ENCODE measurements at regions not wholly inside any gene's neighbourhood (a gene's known extent, or its start where the extent isn't known, plus 50 kb on each side); places are given as distances from the start of the nearest gene placed in this dataset.

- no peak overlapping the region for H3K9ac ChIP-seq (ENCODE audit: insufficient read depth, low read length)
- no peaks in the 10 kb centered on the region for H3K79me2 ChIP-seq (ENCODE audit: control insufficient read depth, insufficient read depth, low read length)
- H3K27me3 ChIP-seq (ENCODE audit: control insufficient read depth, insufficient read depth, low read length), result no peaks in the 10 kb centered on the region
- no peak overlapping the region for H3K27ac ChIP-seq (ENCODE audit: insufficient read depth, low read length)
- no peak overlapping the region for H3K4me3 ChIP-seq (replicated peaks in 1 of 4; ENCODE audit: control extremely low read depth in 1 of 4, insufficient read depth in 1 of 4, low read depth in 3 of 4, low read length in 4 of 4)
- H3K36me3 ChIP-seq (ENCODE audit: control insufficient read depth, insufficient read depth, low read length), result no peaks in the 10 kb centered on the region
- no peak overlapping the region for H2AFZ ChIP-seq (ENCODE audit: low read length)
- DNase-seq (ENCODE audit: low read depth in 2 of 2), result peak; percentile 55 to 81
- TF ChIP-seq EZH2 (IDR thresholded peaks at IDR 0.05; ENCODE audit: low read length, missing control alignments) (no peak), CTCF (conservative IDR thresholded peaks at IDR 0.05 in 1 of 2, IDR thresholded peaks at IDR 0.05 in 1 of 2; ENCODE audit: low read depth in 1 of 2, low read length in 2 of 2) (peak; percentile 93 to 97)
- H3K4me2 ChIP-seq (ENCODE audit: extremely low read depth, insufficient read depth, low read length), result no peak overlapping the region
- H3K9me3 ChIP-seq (ENCODE audit: control insufficient read depth, insufficient read depth, low read depth, low read length), result no peaks in the 10 kb centered on the region
- H3K4me1 ChIP-seq (ENCODE audit: control insufficient read depth, extremely low read depth, insufficient read depth, low read length), result peaks cover 12% of the 10 kb centered on the region
- H4K20me1 ChIP-seq (ENCODE audit: control insufficient read depth, extremely low read depth, insufficient read depth, low read length), result no peaks in the 10 kb centered on the region
Observed at GRCh38 chr20:4607287-4607713, 79.0 kb upstream of the PRNP start.

- Histone ChIP-seq H3K9ac (ENCODE audit: insufficient read depth, low read length) (no peak overlapping the region), H4K20me1 (ENCODE audit: control insufficient read depth, extremely low read depth, insufficient read depth, low read length) (no peaks in the 10 kb centered on the region), H3K36me3 (ENCODE audit: control insufficient read depth, insufficient read depth, low read length) (no peaks in the 10 kb centered on the region), H3K4me3 (replicated peaks in 1 of 4; ENCODE audit: control extremely low read depth in 1 of 4, insufficient read depth in 1 of 4, low read depth in 3 of 4, low read length in 4 of 4) (no peak overlapping the region), H3K27ac (ENCODE audit: insufficient read depth, low read length) (no peak overlapping the region), H2AFZ (ENCODE audit: low read length) (no peak overlapping the region), H3K4me2 (ENCODE audit: extremely low read depth, insufficient read depth, low read length) (no peak overlapping the region), H3K27me3 (ENCODE audit: control insufficient read depth, insufficient read depth, low read length) (no peaks in the 10 kb centered on the region), H3K79me2 (ENCODE audit: control insufficient read depth, insufficient read depth, low read length) (no peaks in the 10 kb centered on the region), H3K9me3 (ENCODE audit: control insufficient read depth, insufficient read depth, low read depth, low read length) (no peaks in the 10 kb centered on the region), H3K4me1 (ENCODE audit: control insufficient read depth, extremely low read depth, insufficient read depth, low read length) (peaks cover 16% of the 10 kb centered on the region)
- TF ChIP-seq CTCF (conservative IDR thresholded peaks at IDR 0.05 in 1 of 2, IDR thresholded peaks at IDR 0.05 in 1 of 2; ENCODE audit: low read depth in 1 of 2, low read length in 2 of 2) (no peak), EZH2 (IDR thresholded peaks at IDR 0.05; ENCODE audit: low read length, missing control alignments) (no peak)
- no peak for DNase-seq (ENCODE audit: low read depth in 2 of 2)
Observed at GRCh38 chr20:4606051-4606450, 80.2 kb upstream of the PRNP start.

GRCh38 chr20:4605166-4605565 is 81.1 kb upstream of the PRNP start:
- Histone ChIP-seq H3K9me3 (ENCODE audit: control insufficient read depth, insufficient read depth, low read depth, low read length) (no peaks in the 10 kb centered on the region), H3K9ac (ENCODE audit: insufficient read depth, low read length) (no peak overlapping the region), H3K36me3 (ENCODE audit: control insufficient read depth, insufficient read depth, low read length) (no peaks in the 10 kb centered on the region), H3K4me3 (replicated peaks in 1 of 4; ENCODE audit: control extremely low read depth in 1 of 4, insufficient read depth in 1 of 4, low read depth in 3 of 4, low read length in 4 of 4) (no peak overlapping the region), H3K4me2 (ENCODE audit: extremely low read depth, insufficient read depth, low read length) (no peak overlapping the region), H3K27me3 (ENCODE audit: control insufficient read depth, insufficient read depth, low read length) (no peaks in the 10 kb centered on the region), H3K4me1 (ENCODE audit: control insufficient read depth, extremely low read depth, insufficient read depth, low read length) (peaks cover 16% of the 10 kb centered on the region), H4K20me1 (ENCODE audit: control insufficient read depth, extremely low read depth, insufficient read depth, low read length) (no peaks in the 10 kb centered on the region), H3K27ac (ENCODE audit: insufficient read depth, low read length) (no peak overlapping the region), H2AFZ (ENCODE audit: low read length) (no peak overlapping the region), H3K79me2 (ENCODE audit: control insufficient read depth, insufficient read depth, low read length) (no peaks in the 10 kb centered on the region)
- DNase-seq (ENCODE audit: low read depth in 2 of 2), result peak in 1 of 2 donors; percentile 43
- TF ChIP-seq EZH2 (IDR thresholded peaks at IDR 0.05; ENCODE audit: low read length, missing control alignments), result no peak
- no peak for TF ChIP-seq CTCF (conservative IDR thresholded peaks at IDR 0.05 in 1 of 2, IDR thresholded peaks at IDR 0.05 in 1 of 2; ENCODE audit: low read depth in 1 of 2, low read length in 2 of 2)

Measured in fibroblast of lung (primary cell).